Brain microvascular endothelial cell (primary cell): ENCODE measurements at regions not wholly inside any gene's neighbourhood (a gene's known extent, or its start where the extent isn't known, plus 50 kb on each side); places are given as distances from the start of the nearest gene placed in this dataset.

ENCODE experiments used
- DNase-seq: peaks from one replicate; pipeline ENCODE4 v3.0.0-alpha.2; 2020
- H3K27ac ChIP-seq: fragments of 250-450 bp; sonication (Bioruptor Pico); 2 replicates; pipeline ENCODE4 v1.5.1; 2020; ENCODE audit warnings: mild to moderate bottlenecking, moderate library complexity
- H3K27me3 ChIP-seq: fragments of 250-450 bp; sonication (Bioruptor Pico); replicated peaks from 2 replicates; pipeline ENCODE4 v1.5.1; 2020; ENCODE audit warnings: mild to moderate bottlenecking
- H3K36me3 ChIP-seq: fragments of 250-450 bp; sonication (Bioruptor Pico); replicated peaks from 2 replicates; pipeline ENCODE4 v1.5.1; 2020; ENCODE audit warnings: mild to moderate bottlenecking
- H3K4me3 ChIP-seq: 2 replicates; pipeline ENCODE4 v1.5.1; 2011; ENCODE audit warnings: low read depth, mild to moderate bottlenecking, control low read depth, low read length, moderate library complexity
- in situ Hi-C: cut with HindIII; loops from 2 replicates; pipeline ENCODE4 v1.10.0; 2017; ENCODE audit warnings: low sequenced_read_pairs, low pct_ligation_motif_present
- TF ChIP-seq, protein P1 (sequence below): IDR thresholded peaks from 2 replicates; pipeline ENCODE4 v1.5.1; 2011; ENCODE audit warnings: low read depth, mild to moderate bottlenecking, moderate library complexity, low read length, control low read depth, inconsistent platforms; ENCODE audit errors: missing control alignments

DNA sequence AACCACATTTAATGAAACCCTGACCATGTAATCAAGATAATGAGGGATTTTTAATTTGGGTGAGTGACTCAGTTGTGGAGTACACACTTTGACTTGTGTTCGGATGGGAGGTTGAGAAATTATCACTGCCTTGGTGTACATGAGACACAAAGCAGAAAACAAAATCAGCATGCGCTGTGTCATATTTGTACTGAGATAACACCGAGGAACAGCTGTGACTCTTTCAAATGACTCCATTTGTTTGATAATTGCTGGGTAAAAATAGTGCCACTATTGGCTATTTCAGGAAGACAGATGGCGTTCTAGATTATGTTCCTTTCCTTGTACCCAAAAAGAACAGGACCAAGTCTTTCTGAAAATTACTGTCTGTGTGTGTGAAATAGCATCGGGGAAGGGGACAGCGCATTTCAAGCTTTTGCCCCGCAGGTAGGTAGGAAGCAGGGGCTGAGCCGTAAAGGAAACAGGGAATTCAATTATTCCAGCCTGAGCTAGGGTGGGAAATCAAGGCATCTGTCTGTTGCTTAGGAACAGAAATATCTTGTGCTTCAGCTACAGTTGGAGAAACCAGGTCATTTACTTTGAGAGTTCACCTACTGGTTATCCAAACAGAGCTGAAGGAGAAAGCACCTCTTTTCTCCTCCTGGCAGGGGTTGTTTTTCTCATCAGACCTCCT, 114.3 kb downstream of the SNAPC1 start:
- Histone ChIP-seq H3K27me3 (peaks cover 11% of the 10 kb centered on the region), H3K36me3 (no peaks in the 10 kb centered on the region), H3K27ac (no peak overlapping the region), H3K4me3 (no peak overlapping the region)
- TF ChIP-seq, protein P1, sequence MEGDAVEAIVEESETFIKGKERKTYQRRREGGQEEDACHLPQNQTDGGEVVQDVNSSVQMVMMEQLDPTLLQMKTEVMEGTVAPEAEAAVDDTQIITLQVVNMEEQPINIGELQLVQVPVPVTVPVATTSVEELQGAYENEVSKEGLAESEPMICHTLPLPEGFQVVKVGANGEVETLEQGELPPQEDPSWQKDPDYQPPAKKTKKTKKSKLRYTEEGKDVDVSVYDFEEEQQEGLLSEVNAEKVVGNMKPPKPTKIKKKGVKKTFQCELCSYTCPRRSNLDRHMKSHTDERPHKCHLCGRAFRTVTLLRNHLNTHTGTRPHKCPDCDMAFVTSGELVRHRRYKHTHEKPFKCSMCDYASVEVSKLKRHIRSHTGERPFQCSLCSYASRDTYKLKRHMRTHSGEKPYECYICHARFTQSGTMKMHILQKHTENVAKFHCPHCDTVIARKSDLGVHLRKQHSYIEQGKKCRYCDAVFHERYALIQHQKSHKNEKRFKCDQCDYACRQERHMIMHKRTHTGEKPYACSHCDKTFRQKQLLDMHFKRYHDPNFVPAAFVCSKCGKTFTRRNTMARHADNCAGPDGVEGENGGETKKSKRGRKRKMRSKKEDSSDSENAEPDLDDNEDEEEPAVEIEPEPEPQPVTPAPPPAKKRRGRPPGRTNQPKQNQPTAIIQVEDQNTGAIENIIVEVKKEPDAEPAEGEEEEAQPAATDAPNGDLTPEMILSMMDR: no peak
- DNase-seq: no peak
- in situ Hi-C loops: no loop called here

DNA sequence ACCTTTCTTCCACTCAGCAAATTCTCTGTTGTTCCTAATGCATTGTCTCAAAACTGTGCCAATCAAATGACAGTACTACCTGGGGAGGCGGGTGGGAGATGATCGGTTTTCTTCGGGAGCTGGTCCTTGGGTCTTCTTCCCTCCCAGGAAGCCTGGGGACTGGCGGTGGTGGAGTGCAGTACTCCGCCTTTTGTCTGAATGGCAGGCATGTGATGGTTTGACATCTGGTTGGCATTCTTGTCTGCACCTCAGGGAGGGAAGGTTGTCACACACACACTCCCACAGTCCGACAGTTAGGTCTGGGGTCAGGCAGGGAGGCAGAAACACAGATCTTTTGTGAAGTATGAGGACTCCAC, 114.8 kb downstream of the SNAPC1 start:
- peaks cover 11% of the 10 kb centered on the region for H3K27me3 ChIP-seq
- no peak overlapping the region for H3K4me3 ChIP-seq
- DNase-seq: no peak
- no peak overlapping the region for H3K27ac ChIP-seq
- in situ Hi-C loops: no loop called here
- H3K36me3 ChIP-seq: no peaks in the 10 kb centered on the region
- TF ChIP-seq, protein P1: no peak

DNA sequence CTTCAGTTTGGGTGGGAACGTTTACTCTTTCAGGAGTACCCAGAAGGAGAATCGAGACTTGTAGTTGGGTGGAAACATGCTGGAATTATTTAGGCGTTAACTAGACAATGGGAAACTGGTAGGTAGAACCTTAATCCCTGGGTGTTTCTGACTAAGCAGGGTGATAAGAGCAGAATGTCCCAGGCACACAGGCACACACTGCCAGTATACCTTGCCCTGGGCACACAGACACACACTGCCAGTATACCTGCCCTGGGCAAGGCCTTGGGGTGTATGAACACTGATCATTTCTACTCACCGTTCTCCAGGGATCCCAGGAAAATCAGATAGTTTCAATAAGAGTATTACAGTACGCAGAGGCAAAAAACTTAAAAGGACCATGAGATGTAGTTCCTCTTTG, 115.5 kb downstream of the SNAPC1 start:
- peaks cover 11% of the 10 kb centered on the region for H3K27me3 ChIP-seq
- no peaks in the 10 kb centered on the region for H3K36me3 ChIP-seq
- H3K27ac ChIP-seq: no peak overlapping the region
- no peak for DNase-seq
- in situ Hi-C loops: no loop called here
- no peak overlapping the region for H3K4me3 ChIP-seq
- TF ChIP-seq, protein P1: no peak

DNA sequence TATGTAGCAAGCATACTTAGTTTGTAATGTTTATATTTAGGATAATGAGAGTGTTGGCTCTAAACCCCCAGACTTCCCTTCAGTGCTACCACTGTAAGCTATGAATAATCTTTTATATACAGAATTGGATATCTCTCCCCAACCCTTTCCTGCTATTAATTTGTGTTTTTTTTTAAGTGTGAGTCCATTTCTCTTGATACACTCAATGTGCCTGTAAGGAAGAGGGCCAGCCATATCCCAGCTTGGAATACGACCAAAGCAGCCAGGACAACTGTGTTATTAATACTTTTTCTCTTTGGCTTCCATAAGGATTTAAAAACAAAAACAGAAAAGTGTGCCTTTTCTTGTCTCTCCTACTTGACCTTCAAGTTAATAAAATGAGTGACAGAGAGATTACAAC, 116.7 kb downstream of the SNAPC1 start:
- Histone ChIP-seq H3K27ac (no peak overlapping the region), H3K27me3 (peaks cover 11% of the 10 kb centered on the region), H3K36me3 (no peaks in the 10 kb centered on the region), H3K4me3 (no peak overlapping the region)
- in situ Hi-C loops: no loop called here
- TF ChIP-seq, protein P1: no peak
- DNase-seq: no peak

DNA sequence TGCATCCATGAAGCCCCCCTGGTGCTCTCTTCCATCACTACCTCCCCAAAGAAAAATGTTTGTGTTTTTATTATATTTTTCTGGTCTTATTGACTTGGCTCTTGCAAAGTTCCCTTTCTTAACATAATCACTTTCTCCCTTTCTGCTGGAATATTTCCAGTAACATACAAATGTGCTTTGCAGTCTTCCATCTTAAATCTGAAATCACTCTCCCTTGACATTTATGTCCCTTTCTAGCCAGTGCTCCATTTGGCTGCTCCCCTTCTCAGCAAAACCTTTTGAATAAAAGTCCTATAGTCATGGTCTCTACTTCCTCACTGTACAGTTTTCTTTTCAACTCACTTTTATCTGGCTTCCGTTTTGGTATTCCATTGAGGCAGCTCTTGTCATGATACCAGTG, 118.8 kb downstream of the SNAPC1 start:
- in situ Hi-C loops: no loop called here
- no peak overlapping the region for H3K27ac ChIP-seq
- DNase-seq: no peak
- TF ChIP-seq, protein P1: no peak
- peaks cover 9% of the 10 kb centered on the region for H3K27me3 ChIP-seq
- no peaks in the 10 kb centered on the region for H3K36me3 ChIP-seq
- no peak overlapping the region for H3K4me3 ChIP-seq

DNA sequence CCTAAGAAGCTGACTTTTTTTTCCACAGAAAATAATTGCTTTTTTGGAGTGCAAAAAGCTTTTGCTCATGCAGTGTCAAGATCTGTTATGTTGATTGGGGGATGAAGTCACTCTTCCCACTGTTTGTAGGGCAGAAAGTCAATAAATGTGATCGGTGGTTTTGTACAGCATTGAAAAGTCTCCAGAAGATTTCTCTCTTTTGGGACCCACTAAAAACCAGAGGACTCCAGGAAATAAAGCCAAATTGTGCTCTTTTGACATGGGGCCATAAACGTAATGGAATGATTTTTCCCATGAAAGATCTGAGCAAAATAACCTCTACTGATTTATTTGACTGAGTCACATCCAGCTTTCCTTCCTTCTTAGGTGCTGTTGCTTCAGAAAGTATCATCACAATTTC, 122.5 kb downstream of the SNAPC1 start:
- TF ChIP-seq, protein P1: no peak
- H3K4me3 ChIP-seq: no peak overlapping the region
- no peaks in the 10 kb centered on the region for H3K36me3 ChIP-seq
- in situ Hi-C loops: no loop called here
- no peaks in the 10 kb centered on the region for H3K27me3 ChIP-seq
- H3K27ac ChIP-seq: no peak overlapping the region
- DNase-seq: no peak
